WI38 (cell line): ENCODE measurements at regions not wholly inside any gene's neighbourhood (a gene's known extent, or its start where the extent isn't known, plus 50 kb on each side); places are given as distances from the start of the nearest gene placed in this dataset.

Source experiments
- H3K4me3 ChIP-seq: 2 replicates; pipeline ENCODE4 v1.5.1; 2011; ENCODE audit warnings: low read depth, mild to moderate bottlenecking, control low read depth, low read length
- CTCF ChIP-seq: IDR thresholded peaks from 2 replicates; pipeline ENCODE4 v1.5.1; 2012; ENCODE audit warnings: low read depth, mild to moderate bottlenecking, control low read depth, low read length

DNA sequence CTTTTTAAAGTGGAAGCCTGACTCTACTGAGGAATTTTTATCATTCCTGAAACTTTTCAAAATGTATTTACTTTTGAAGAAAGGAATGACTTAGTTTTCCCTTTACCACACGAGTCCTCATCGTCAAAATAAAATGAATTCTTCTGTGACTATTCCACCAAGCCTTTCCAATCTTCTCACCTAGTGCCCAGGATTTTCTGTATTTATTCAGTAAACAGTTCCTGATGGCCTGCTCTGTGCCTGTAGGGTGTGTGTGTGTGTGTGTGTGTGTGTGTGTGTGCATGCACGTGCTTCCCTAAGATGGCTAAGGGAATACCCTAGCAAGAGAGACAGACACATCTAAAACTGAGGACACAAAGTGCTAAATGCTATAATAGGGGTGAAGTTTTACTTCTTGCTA lies 395.0 kb upstream of the USP24 start:
- no peak overlapping the region for H3K4me3 ChIP-seq
- TF ChIP-seq CTCF = no peak

GRCh38 chr1:55609630-55610029 lies 394.5 kb upstream of the USP24 start:
- TF ChIP-seq CTCF = no peak
- H3K4me3 ChIP-seq = no peak overlapping the region

GRCh38 chr1:55605155-55605554 lies 390.0 kb upstream of the USP24 start:
- H3K4me3 ChIP-seq = no peak overlapping the region
- TF ChIP-seq CTCF = no peak

GRCh38 chr1:55604749-55605148 lies 389.6 kb upstream of the USP24 start:
- TF ChIP-seq CTCF = no peak
- no peak overlapping the region for H3K4me3 ChIP-seq

DNA sequence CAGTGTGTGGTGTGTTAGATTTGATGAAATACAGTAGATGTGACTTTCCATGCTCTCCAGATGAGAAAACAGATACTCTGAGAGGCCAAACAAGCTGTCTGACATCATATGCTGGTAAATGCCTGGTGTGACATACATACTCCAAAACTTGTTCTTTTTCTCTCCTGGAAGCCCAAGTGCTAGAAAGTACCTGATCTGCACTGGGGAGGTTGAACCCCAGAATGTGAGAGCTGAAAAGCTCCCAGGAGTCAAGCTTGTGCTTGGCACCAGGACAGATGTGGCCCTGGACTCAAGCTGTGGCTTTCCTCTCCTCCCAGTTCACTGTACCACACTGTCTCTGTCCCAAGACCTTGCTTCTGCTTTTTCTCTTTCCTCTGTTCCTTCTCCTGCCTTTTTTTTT lies 389.0 kb upstream of the USP24 start:
- no peak overlapping the region for H3K4me3 ChIP-seq
- TF ChIP-seq CTCF = no peak

GRCh38 chr1:55600242-55600641 lies 385.1 kb upstream of the USP24 start:
- H3K4me3 ChIP-seq = no peak overlapping the region
- TF ChIP-seq CTCF = no peak

DNA sequence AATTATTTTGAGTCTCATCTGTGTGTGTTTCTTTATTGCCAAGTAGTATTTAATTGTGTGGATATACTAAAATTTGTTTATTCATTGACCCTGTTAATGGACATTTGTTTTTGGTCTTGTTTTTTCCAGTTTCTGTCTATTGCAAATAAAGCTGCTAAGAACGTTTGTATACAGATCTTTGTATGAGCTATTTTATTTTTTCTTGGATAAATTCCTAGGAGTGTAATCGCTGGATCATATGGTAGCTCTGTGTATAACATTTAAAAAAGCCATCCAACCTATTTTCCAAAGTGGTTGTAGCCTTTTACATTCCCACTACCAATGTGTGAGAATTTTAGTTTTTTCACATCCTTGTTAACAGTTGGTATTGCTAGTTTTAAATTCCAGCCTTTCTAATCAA lies 382.7 kb upstream of the USP24 start:
- H3K4me3 ChIP-seq = no peak overlapping the region
- no peak for TF ChIP-seq CTCF
